ENCODE measurements at regions not wholly inside any gene's neighbourhood (a gene's known extent, or its start where the extent isn't known, plus 50 kb on each side); places are given as distances from the start of the nearest gene placed in this dataset.
"Not testable (repeated sequence)": the region's sequence is repeated elsewhere in the genome, so short reads cannot be mapped to it uniquely, and the experiment has no call there.

DNA sequence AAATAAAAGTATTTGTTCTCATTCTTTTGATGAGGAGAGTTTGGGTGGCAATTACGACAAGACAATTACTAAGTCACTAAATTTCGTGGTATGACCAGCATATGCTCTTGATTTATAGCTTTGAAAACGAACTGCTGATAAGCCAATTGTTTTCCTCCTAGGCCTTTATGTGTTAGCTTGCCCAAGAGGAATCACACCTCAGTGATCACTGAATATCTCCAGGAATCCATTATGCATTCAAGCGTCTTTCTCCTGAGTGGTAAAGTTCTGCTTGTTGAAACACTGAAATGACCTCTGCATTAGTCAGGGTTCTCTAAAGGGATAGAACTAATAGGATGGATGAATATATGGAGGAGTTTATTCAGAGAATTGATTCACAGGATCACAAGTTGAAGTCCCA, 677.7 kb upstream of the MEF2C start:
- Mint-ChIP-seq H3K4me1 (ENCODE audit: low read depth) (no peaks in the 10 kb centered on the region), H3K36me3 (no peaks in the 10 kb centered on the region), H3K9me3 (peaks cover 5% of the 10 kb centered on the region), H3K27me3 (no peaks in the 10 kb centered on the region), H3K27ac (no peak overlapping the region), H3K4me3 (no peak overlapping the region)
- ChIA-PET POLR2A (no interaction called here), CTCF (no interaction called here)
- intact Hi-C loops (cut with micrococcal nuclease), result no loop called here
- no peak for DNase-seq

DNA sequence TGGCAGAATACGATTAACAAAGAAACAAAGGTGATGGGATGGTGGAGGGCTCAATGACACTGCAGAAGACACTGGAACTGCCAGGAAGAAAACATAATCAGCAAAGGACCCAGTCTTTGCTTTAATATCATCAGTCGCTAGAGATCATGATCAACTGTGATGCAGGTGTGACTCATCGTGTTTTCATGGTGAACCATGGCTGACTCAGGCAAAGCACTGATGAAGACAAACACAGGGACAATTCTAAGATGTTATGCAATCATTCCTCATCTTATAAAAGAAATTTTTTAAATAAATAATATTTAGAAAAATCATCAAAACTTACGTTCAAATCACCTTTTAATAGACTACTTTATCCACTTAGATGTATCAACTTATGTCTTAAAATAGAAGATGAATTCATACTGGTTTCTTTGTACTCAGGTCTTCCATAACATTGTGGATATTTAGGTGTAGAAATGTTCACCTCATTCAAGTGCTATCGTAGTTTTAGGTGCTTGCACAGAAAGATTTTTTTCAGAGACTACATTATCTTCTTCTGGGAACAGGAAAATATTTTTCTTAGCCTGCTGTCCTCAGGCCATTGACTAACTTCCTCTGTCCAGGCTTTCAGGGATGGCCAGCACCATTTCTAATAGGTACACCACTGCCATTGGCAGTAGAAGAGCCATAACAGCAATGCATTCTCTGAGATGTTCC, 673.4 kb upstream of the MEF2C start:
- peaks cover 5% of the 10 kb centered on the region for H3K9me3 Mint-ChIP-seq
- H3K4me3 Mint-ChIP-seq, result no peak overlapping the region
- no peaks in the 10 kb centered on the region for H3K27me3 Mint-ChIP-seq
- no peaks in the 10 kb centered on the region for H3K4me1 Mint-ChIP-seq (ENCODE audit: low read depth)
- DNase-seq, result no peak
- H3K27ac Mint-ChIP-seq, result no peak overlapping the region
- H3K36me3 Mint-ChIP-seq, result no peaks in the 10 kb centered on the region
- ChIA-PET CTCF (no interaction called here), POLR2A (no interaction called here)
- intact Hi-C loops (cut with micrococcal nuclease), result no loop called here

DNA sequence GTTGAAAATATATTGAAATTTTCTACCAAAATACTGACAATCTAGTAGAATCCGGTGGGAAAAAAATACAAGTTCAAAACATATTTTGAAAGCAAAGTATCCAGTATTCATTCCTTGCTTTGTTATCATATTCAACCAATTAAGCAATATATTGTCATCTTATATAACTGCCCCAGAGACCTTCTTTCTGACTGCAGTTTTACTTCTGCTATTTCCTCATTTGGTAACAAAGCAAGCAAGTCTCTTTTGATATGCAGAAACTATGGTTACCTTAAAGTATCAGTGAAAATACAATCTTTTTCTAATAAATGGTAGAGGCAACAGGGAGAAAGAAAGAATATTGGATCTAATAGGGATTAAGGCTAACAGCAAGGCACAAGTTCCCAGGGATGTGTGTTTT, 663.7 kb upstream of the MEF2C start:
- H3K27ac Mint-ChIP-seq, result no peak overlapping the region
- peaks cover 2% of the 10 kb centered on the region for H3K9me3 Mint-ChIP-seq
- no peaks in the 10 kb centered on the region for H3K36me3 Mint-ChIP-seq
- no peaks in the 10 kb centered on the region for H3K4me1 Mint-ChIP-seq (ENCODE audit: low read depth)
- no peaks in the 10 kb centered on the region for H3K27me3 Mint-ChIP-seq
- CTCF ChIA-PET, result no interaction called here
- DNase-seq, result no peak
- intact Hi-C loops (cut with micrococcal nuclease), result no loop called here
- POLR2A ChIA-PET, result no interaction called here
- H3K4me3 Mint-ChIP-seq, result no peak overlapping the region

DNA sequence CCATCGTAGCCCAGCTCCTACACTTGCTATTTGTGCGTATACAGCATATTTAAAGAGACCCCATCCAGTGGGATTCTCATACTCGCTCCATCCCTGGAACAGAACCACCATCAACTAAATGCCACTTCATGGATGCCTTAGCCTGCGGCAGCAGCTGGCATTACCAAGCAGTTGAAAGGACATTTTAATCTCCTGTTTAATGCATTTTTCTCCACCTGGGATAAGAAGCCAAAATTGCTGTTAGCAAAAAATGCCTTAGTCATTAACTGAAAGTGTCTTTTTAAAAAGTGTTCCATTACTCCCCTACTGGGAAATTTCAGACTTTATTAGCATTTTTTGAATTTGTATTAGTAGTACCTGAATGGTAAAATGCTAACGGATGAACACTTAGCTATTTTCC, 662.6 kb upstream of the MEF2C start:
- Mint-ChIP-seq H3K36me3 (no peaks in the 10 kb centered on the region), H3K27me3 (no peaks in the 10 kb centered on the region), H3K4me3 (no peak overlapping the region), H3K4me1 (ENCODE audit: low read depth) (no peaks in the 10 kb centered on the region), H3K27ac (no peak overlapping the region), H3K9me3 (peaks cover 2% of the 10 kb centered on the region)
- intact Hi-C loops (cut with micrococcal nuclease), result no loop called here
- ChIA-PET CTCF (no interaction called here), POLR2A (no interaction called here)
- DNase-seq, result no peak

DNA sequence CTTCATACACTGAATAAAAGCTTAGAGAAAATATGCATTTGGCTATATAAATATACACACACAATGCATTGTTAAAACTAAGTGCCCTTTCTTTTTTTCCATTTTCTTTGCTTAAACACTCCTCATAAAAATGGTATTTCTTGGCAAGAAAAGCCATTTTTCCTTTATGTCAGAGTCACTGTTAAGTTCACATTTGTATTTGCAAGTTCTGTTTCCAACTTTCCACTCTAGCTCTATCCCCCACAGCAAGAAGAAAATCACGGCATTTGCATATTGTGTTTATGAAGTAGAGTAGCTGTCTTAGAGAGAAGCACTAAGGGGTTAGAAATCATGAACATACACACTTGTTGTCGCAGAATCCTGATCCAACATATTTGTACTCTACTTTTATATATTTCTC, 662.1 kb upstream of the MEF2C start:
- no peaks in the 10 kb centered on the region for H3K4me1 Mint-ChIP-seq (ENCODE audit: low read depth)
- intact Hi-C loops (cut with micrococcal nuclease), result no loop called here
- no peak for DNase-seq
- H3K4me3 Mint-ChIP-seq, result no peak overlapping the region
- peaks cover 2% of the 10 kb centered on the region for H3K9me3 Mint-ChIP-seq
- POLR2A ChIA-PET, result no interaction called here
- no peaks in the 10 kb centered on the region for H3K27me3 Mint-ChIP-seq
- H3K36me3 Mint-ChIP-seq, result no peaks in the 10 kb centered on the region
- no peak overlapping the region for H3K27ac Mint-ChIP-seq
- CTCF ChIA-PET, result no interaction called here

DNA sequence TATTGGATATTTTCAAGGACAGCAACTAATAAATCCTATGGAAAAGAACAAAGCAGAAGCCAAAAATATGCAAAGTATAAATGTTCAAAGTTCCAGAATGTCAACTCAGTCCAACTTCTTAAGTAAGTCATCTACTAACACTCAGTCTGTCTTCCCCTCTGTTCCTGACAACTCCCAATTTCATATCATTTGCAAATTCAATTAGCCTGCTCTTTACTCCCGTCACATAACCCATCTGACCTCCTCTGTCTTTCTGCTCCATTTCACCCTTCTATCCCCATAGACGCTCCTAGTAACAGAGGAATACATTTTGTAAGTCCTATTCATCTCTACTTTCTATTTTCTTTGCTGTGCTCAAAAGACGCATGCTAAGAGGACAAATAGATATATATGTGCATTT, 659.8 kb upstream of the MEF2C start:
- Mint-ChIP-seq H3K4me3 (no peak overlapping the region), H3K27me3 (no peaks in the 10 kb centered on the region), H3K36me3 (no peaks in the 10 kb centered on the region), H3K9me3 (no peaks in the 10 kb centered on the region), H3K27ac (no peak overlapping the region), H3K4me1 (ENCODE audit: low read depth) (no peaks in the 10 kb centered on the region)
- DNase-seq, result no peak
- POLR2A ChIA-PET, result no interaction called here
- CTCF ChIA-PET, result no interaction called here
- intact Hi-C loops (cut with micrococcal nuclease), result no loop called here

DNA sequence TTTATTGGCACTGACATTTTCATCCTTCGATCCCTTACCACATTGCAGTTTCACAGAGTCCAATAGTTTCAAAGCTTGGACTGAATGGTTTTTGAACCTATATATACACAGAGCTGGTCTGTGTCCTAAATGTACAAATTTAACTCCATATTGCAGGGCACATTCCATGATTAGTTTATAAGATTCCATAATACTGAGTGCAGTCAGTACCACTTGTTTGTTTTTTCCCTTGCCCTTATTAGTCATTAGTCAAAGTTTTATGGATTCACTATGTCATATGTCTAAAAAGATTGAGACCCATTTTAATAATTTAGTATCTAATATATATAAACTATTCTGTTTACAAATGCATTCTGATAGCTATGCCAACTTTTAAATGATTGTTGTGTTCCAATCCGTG, 654.8 kb upstream of the MEF2C start:
- H3K36me3 Mint-ChIP-seq, result no peaks in the 10 kb centered on the region
- H3K4me1 Mint-ChIP-seq (ENCODE audit: low read depth), result no peaks in the 10 kb centered on the region
- DNase-seq, result no peak
- no peaks in the 10 kb centered on the region for H3K9me3 Mint-ChIP-seq
- ChIA-PET CTCF (no interaction called here), POLR2A (no interaction called here)
- H3K4me3 Mint-ChIP-seq, result no peak overlapping the region
- no peaks in the 10 kb centered on the region for H3K27me3 Mint-ChIP-seq
- intact Hi-C loops (cut with micrococcal nuclease), result no loop called here
- no peak overlapping the region for H3K27ac Mint-ChIP-seq

DNA sequence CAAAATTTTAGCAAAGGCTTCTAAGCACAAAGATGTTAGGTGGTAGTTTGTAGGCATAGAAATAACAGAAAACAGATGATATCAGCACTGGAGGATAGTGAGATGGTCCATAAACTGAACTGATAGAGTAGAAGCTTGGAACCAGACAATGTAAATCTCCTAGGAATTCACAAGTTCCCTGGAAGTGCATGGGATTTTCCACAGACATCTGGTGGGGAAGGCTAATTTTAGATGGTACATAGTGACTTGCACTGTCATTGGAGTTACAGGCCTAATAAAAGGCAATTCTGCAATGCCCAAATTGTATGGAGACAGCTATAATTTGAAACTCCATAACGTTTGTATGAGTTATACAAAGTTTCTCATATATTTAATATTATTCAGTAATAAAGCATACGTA, 653.0 kb upstream of the MEF2C start:
- DNase-seq, result no peak
- Mint-ChIP-seq H3K27me3 (no peaks in the 10 kb centered on the region), H3K4me3 (no peak overlapping the region), H3K36me3 (no peaks in the 10 kb centered on the region), H3K27ac (no peak overlapping the region), H3K9me3 (no peaks in the 10 kb centered on the region), H3K4me1 (ENCODE audit: low read depth) (no peaks in the 10 kb centered on the region)
- POLR2A ChIA-PET, result no interaction called here
- intact Hi-C loops (cut with micrococcal nuclease), result no loop called here
- CTCF ChIA-PET, result no interaction called here

DNA sequence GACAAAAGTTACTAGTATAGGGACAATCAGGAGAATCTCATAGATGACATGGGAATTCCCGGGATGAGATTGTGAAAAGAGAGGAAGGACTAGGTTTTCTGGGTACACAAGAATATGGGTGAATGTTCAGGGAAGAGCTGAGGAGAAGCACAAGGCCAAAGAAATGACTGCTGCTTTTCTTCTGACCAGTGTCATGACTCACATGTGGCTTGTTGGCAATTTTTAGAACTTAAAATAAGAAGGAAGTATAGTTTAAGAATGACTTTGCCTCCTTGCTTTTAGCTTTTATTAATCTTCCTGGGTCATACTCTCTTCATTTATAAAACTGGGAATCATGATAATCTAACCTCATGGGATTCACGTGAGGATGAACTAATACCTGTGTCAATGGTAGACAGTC, 652.4 kb upstream of the MEF2C start:
- Mint-ChIP-seq H3K27ac (no peak overlapping the region), H3K4me3 (no peak overlapping the region), H3K4me1 (ENCODE audit: low read depth) (no peaks in the 10 kb centered on the region), H3K36me3 (no peaks in the 10 kb centered on the region), H3K27me3 (no peaks in the 10 kb centered on the region), H3K9me3 (no peaks in the 10 kb centered on the region)
- ChIA-PET POLR2A (no interaction called here), CTCF (no interaction called here)
- intact Hi-C loops (cut with micrococcal nuclease), result no loop called here
- no peak for DNase-seq

DNA sequence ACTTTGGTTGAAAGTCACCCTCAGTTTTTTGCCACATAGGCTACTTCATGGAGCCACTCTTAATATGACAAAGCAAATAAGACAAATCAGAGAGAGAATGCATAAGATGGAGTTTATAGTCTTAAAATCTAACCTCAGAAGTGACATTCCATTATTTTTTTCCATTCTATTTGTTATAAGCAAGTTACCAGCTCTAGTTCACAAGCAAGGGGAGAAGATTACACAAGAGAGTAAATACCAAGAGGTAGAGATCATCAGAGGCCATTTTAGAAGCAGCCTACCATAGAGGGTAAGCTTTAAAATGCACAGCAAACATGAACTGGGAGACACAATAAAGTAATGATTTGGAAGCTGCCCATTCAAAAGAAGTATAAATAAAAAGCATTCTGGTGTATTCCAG, 651.3 kb upstream of the MEF2C start:
- Mint-ChIP-seq H3K27ac (no peak overlapping the region), H3K9me3 (no peaks in the 10 kb centered on the region), H3K4me1 (ENCODE audit: low read depth) (no peaks in the 10 kb centered on the region), H3K36me3 (no peaks in the 10 kb centered on the region), H3K4me3 (no peak overlapping the region), H3K27me3 (no peaks in the 10 kb centered on the region)
- ChIA-PET CTCF (no interaction called here), POLR2A (no interaction called here)
- intact Hi-C loops (cut with micrococcal nuclease), result no loop called here
- no peak for DNase-seq

DNA sequence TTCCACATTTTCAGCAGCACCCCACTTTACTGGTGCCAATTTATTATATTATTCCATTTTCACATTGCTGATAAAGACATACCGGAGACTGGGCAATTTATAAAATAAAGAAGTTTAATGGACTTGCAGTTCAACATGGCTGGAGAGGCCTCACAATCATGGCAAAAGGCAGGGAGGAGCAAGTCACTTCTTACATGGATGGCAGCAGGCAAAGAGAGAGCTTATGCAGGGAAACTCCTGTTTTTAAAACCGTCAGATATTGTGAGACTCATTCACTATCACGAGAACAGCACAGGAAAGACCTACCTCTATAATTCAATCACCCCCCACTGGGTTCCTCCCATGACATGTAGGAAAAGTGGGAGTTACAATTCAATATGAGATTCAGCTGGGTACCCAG, 641.8 kb upstream of the MEF2C start:
- Mint-ChIP-seq H3K27me3 (no peaks in the 10 kb centered on the region), H3K36me3 (no peaks in the 10 kb centered on the region), H3K27ac (no peak overlapping the region), H3K9me3 (peaks cover 6% of the 10 kb centered on the region), H3K4me3 (no peak overlapping the region), H3K4me1 (ENCODE audit: low read depth) (no peaks in the 10 kb centered on the region)
- no peak for DNase-seq
- intact Hi-C loops (cut with micrococcal nuclease), result no loop called here
- POLR2A ChIA-PET, result no interaction called here
- CTCF ChIA-PET, result no interaction called here

DNA sequence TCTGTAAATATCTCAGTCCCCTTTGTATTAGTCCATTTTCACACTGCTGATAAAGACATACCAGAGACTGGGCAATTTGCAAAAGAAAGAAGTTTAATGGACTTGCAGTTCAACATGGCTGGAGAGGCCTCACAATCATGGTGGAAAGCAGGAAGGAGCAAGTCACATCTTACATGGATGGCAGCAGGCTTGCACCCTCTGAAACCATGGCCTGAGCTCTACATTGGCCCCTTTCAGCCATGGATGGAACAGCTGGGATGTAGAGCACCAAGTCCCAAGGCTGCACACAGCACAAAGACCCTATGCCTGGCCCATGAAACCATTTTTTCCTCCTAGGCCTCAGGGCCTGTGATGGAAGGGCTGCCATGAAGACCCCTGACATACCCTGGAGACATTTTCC, 640.9 kb upstream of the MEF2C start:
- CTCF ChIA-PET; DNase-seq; H3K9me3 Mint-ChIP-seq; H3K27ac Mint-ChIP-seq; H3K4me1 Mint-ChIP-seq (ENCODE audit: low read depth); H3K27me3 Mint-ChIP-seq; H3K36me3 Mint-ChIP-seq; H3K4me3 Mint-ChIP-seq; POLR2A ChIA-PET; intact Hi-C loops (cut with micrococcal nuclease): not testable (repeated sequence)

DNA sequence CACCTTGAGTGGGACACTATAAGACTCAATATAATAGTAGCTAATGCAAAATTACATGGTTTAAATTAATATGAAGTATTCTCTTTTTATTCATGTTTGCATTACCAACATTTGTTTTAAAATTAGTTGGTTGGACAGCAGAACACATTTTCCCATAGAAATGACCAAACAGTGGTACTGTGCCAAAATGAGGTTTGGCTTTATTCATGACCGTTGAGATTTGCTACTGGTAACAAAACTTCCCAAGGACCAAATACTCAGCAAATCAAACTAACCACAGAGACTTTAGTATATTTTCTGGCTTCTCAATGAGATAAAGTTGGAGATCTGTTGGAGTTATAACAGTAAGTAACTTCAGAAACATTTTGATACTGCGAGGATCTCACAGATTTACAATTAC, 637.8 kb upstream of the MEF2C start:
- intact Hi-C loops (cut with micrococcal nuclease), result no loop called here
- Mint-ChIP-seq H3K27me3 (no peaks in the 10 kb centered on the region), H3K4me3 (no peak overlapping the region), H3K27ac (no peak overlapping the region), H3K36me3 (no peaks in the 10 kb centered on the region), H3K4me1 (ENCODE audit: low read depth) (no peaks in the 10 kb centered on the region), H3K9me3 (peaks cover 6% of the 10 kb centered on the region)
- DNase-seq, result no peak
- CTCF ChIA-PET, result no interaction called here
- POLR2A ChIA-PET, result no interaction called here
